ENCODE measurements at regions not wholly inside any gene's neighbourhood (a gene's known extent, or its start where the extent isn't known, plus 50 kb on each side); places are given as distances from the start of the nearest gene placed in this dataset.
"Not testable (repeated sequence)": the region's sequence is repeated elsewhere in the genome, so short reads cannot be mapped to it uniquely, and the experiment has no call there.

DNA sequence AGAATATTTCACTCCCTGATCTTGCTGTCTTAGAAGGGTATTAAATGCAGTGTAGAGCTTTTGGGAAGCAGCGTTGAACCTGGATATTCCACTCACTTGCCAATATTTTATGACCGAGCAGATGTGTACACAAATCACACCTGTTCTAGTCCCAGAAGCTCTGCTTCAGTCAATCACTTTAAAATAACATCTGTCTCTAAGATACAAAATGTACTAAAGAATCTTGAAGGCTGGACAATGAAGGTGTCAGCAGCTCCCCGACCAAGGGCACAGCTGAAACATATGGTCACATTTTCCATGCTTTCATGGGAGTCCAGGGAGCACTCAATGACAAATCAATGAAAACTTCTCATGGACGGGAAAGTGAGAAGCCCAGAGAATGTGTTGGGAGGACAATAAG is 668.3 kb downstream of the PRIM2 start:
- H3K27ac ChIP-seq (ENCODE audit: low read depth in 1 of 2, low read length in 2 of 2); intact Hi-C loops (cut with DNase I); DNase-seq; H3K4me3 ChIP-seq (ENCODE audit: low read length in 2 of 2); H3K4me1 ChIP-seq (ENCODE audit: control insufficient read depth in 1 of 2, insufficient read depth in 2 of 2, low read length in 2 of 2); H3K27me3 ChIP-seq (ENCODE audit: control insufficient read depth in 1 of 2, insufficient read depth in 2 of 2, low read length in 1 of 2); ATAC-seq (ENCODE audit: low FRiP score); H3K36me3 ChIP-seq (ENCODE audit: control insufficient read depth in 1 of 2, insufficient read depth in 2 of 2, low read length in 1 of 2); H3K9me3 ChIP-seq (ENCODE audit: control insufficient read depth, low read length): not testable (repeated sequence)
- WGBS, 2 donors: 52 to 53% methylated on average over 4 of the region's 4 CpGs

GRCh38 chr6:57986584-57986983 is 669.2 kb downstream of the PRIM2 start:
- H3K4me3 ChIP-seq (ENCODE audit: low read length in 2 of 2); DNase-seq; H3K36me3 ChIP-seq (ENCODE audit: control insufficient read depth in 1 of 2, insufficient read depth in 2 of 2, low read length in 1 of 2); H3K27ac ChIP-seq (ENCODE audit: low read depth in 1 of 2, low read length in 2 of 2); H3K27me3 ChIP-seq (ENCODE audit: control insufficient read depth in 1 of 2, insufficient read depth in 2 of 2, low read length in 1 of 2); intact Hi-C loops (cut with DNase I); ATAC-seq (ENCODE audit: low FRiP score); H3K4me1 ChIP-seq (ENCODE audit: control insufficient read depth in 1 of 2, insufficient read depth in 2 of 2, low read length in 2 of 2); H3K9me3 ChIP-seq (ENCODE audit: control insufficient read depth, low read length): not testable (repeated sequence)
- 47 to 49% methylated on average over 2 of the region's 2 CpGs for WGBS, 2 donors

GRCh38 chr6:57989520-57990080 is 672.2 kb downstream of the PRIM2 start:
- ATAC-seq (ENCODE audit: low FRiP score); H3K36me3 ChIP-seq (ENCODE audit: control insufficient read depth in 1 of 2, insufficient read depth in 2 of 2, low read length in 1 of 2); H3K9me3 ChIP-seq (ENCODE audit: control insufficient read depth, low read length); H3K4me1 ChIP-seq (ENCODE audit: control insufficient read depth in 1 of 2, insufficient read depth in 2 of 2, low read length in 2 of 2); intact Hi-C loops (cut with DNase I); H3K27me3 ChIP-seq (ENCODE audit: control insufficient read depth in 1 of 2, insufficient read depth in 2 of 2, low read length in 1 of 2); H3K27ac ChIP-seq (ENCODE audit: low read depth in 1 of 2, low read length in 2 of 2); H3K4me3 ChIP-seq (ENCODE audit: low read length in 2 of 2); DNase-seq: not testable (repeated sequence)
- 47 to 69% methylated on average over 2 of the region's 2 CpGs for WGBS, 2 donors

- not testable (repeated sequence) for ATAC-seq (ENCODE audit: low FRiP score)
- 50 to 56% methylated on average over 6 of the region's 6 CpGs for WGBS, 2 donors
Measured at GRCh38 chr6:57998858-57999619, 681.6 kb downstream of the PRIM2 start.

GRCh38 chr6:58000233-58000632 is 682.8 kb downstream of the PRIM2 start:
- H3K27ac ChIP-seq (ENCODE audit: low read depth in 1 of 2, low read length in 2 of 2); H3K4me3 ChIP-seq (ENCODE audit: low read length in 2 of 2); H3K27me3 ChIP-seq (ENCODE audit: control insufficient read depth in 1 of 2, insufficient read depth in 2 of 2, low read length in 1 of 2); ATAC-seq (ENCODE audit: low FRiP score); H3K9me3 ChIP-seq (ENCODE audit: control insufficient read depth, low read length); DNase-seq; H3K36me3 ChIP-seq (ENCODE audit: control insufficient read depth in 1 of 2, insufficient read depth in 2 of 2, low read length in 1 of 2); intact Hi-C loops (cut with DNase I); H3K4me1 ChIP-seq (ENCODE audit: control insufficient read depth in 1 of 2, insufficient read depth in 2 of 2, low read length in 2 of 2): not testable (repeated sequence)
- 59 to 79% methylated on average over 5 of the region's 6 CpGs for WGBS, 2 donors

More at GRCh38 chr6:57998858-57999619, 681.6 kb downstream of the PRIM2 start:
- H3K4me3 ChIP-seq (ENCODE audit: low read length in 2 of 2); H3K36me3 ChIP-seq (ENCODE audit: control insufficient read depth in 1 of 2, insufficient read depth in 2 of 2, low read length in 1 of 2); DNase-seq; H3K27me3 ChIP-seq (ENCODE audit: control insufficient read depth in 1 of 2, insufficient read depth in 2 of 2, low read length in 1 of 2); H3K27ac ChIP-seq (ENCODE audit: low read depth in 1 of 2, low read length in 2 of 2); H3K9me3 ChIP-seq (ENCODE audit: control insufficient read depth, low read length); intact Hi-C loops (cut with DNase I); H3K4me1 ChIP-seq (ENCODE audit: control insufficient read depth in 1 of 2, insufficient read depth in 2 of 2, low read length in 2 of 2): not testable (repeated sequence)

DNA sequence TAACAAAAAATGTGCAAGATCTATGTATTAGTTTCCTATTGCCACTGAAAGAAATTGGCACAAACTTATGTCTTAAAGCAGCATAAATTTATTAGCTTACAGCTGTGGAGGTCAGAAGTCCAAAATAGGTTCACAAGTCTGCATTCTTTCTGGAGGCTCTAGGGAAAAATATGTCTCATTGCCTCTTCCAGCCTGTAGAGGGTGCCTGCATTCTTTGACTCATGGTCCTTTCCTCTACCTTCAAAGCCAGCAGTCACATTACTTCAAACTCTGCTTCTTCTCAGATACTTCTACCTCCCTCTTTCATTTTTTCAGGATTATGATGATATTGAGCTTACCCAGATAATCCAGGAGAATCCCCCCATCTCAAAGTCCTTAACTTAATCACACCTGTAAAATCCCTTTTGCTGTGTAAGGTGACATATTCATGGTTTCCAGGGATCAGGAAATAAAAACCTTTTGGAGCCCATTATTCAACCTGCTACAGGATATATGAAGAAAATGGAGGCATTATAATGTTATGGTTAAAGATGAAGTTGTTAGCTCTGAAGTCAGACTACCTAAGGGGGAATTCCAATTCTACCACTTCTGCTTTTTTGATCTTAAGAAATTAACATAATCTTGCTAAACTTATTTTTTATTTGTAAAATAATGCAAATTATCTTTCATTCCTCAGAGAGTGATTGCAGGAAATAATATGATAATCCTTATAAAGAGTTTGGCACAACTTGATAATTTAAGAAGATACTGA is 686.2 kb downstream of the PRIM2 start:
- intact Hi-C loops (cut with DNase I); H3K4me1 ChIP-seq (ENCODE audit: control insufficient read depth in 1 of 2, insufficient read depth in 2 of 2, low read length in 2 of 2); DNase-seq; H3K27me3 ChIP-seq (ENCODE audit: control insufficient read depth in 1 of 2, insufficient read depth in 2 of 2, low read length in 1 of 2); H3K9me3 ChIP-seq (ENCODE audit: control insufficient read depth, low read length); H3K36me3 ChIP-seq (ENCODE audit: control insufficient read depth in 1 of 2, insufficient read depth in 2 of 2, low read length in 1 of 2); H3K4me3 ChIP-seq (ENCODE audit: low read length in 2 of 2); H3K27ac ChIP-seq (ENCODE audit: low read depth in 1 of 2, low read length in 2 of 2); ATAC-seq (ENCODE audit: low FRiP score): not testable (repeated sequence)

DNA sequence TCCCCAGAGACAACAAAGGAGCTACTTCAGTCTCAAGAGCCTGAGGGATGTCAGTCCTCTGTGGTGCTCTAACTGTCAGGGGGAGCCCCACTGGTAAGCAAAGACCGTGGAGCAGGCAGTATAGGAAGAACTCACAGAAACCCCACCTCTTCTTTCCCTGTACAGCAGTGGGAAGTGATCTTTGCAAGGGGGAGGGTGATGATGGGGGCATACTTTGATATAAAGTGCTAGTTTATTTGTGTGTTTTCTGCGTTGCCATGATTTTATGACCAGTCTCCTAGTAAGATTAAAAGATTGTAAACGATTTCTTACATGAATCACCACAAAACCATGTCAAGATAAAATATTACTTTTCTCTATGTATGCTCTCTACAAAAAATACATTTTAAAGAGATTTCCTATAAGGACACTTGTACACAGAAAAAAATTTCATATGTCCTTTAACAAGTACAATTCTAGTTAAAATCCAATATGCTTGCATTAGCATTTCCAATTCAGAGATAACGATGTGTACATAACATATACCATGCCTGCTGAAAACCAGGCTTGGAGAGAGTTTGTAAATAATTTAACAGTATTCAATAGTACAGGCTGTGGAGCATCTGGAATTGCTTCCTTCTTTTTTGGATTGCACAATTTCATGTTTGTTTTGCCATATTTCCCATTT is 690.0 kb downstream of the PRIM2 start:
- DNase-seq; H3K36me3 ChIP-seq (ENCODE audit: control insufficient read depth in 1 of 2, insufficient read depth in 2 of 2, low read length in 1 of 2); H3K4me3 ChIP-seq (ENCODE audit: low read length in 2 of 2); ATAC-seq (ENCODE audit: low FRiP score); H3K27me3 ChIP-seq (ENCODE audit: control insufficient read depth in 1 of 2, insufficient read depth in 2 of 2, low read length in 1 of 2); H3K27ac ChIP-seq (ENCODE audit: low read depth in 1 of 2, low read length in 2 of 2); H3K4me1 ChIP-seq (ENCODE audit: control insufficient read depth in 1 of 2, insufficient read depth in 2 of 2, low read length in 2 of 2); intact Hi-C loops (cut with DNase I); H3K9me3 ChIP-seq (ENCODE audit: control insufficient read depth, low read length): not testable (repeated sequence)
- 69 to 73% methylated on average over 4 of the region's 4 CpGs for WGBS, 2 donors

- ATAC-seq (ENCODE audit: low FRiP score); H3K27ac ChIP-seq (ENCODE audit: low read depth in 1 of 2, low read length in 2 of 2); H3K4me1 ChIP-seq (ENCODE audit: control insufficient read depth in 1 of 2, insufficient read depth in 2 of 2, low read length in 2 of 2); H3K36me3 ChIP-seq (ENCODE audit: control insufficient read depth in 1 of 2, insufficient read depth in 2 of 2, low read length in 1 of 2); intact Hi-C loops (cut with DNase I); DNase-seq; H3K27me3 ChIP-seq (ENCODE audit: control insufficient read depth in 1 of 2, insufficient read depth in 2 of 2, low read length in 1 of 2); H3K9me3 ChIP-seq (ENCODE audit: control insufficient read depth, low read length); H3K4me3 ChIP-seq (ENCODE audit: low read length in 2 of 2): not testable (repeated sequence)
Measured at GRCh38 chr6:58008001-58008335, 690.5 kb downstream of the PRIM2 start.
